ENCODE measurements at regions not wholly inside any gene's neighbourhood (a gene's known extent, or its start where the extent isn't known, plus 50 kb on each side); places are given as distances from the start of the nearest gene placed in this dataset.

DNA sequence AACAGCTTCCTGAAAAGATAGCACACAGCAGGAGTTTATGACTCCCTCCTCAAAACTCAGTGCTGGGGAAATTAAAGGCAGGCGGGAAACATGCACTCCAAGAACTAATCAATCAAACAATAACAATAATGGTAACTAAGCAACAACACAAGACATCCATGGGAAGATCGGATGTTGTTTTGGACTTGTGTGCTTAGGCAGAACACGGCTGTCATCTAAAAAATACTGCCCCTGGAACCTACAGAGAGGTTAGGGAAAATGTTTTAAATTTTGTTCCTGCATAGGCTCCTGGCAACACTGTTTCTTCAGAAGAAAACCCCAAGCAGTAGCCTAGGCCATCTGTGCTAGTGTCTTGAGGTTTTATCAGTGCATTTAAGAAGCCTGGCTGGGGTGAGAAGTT is 1378.2 kb downstream of the STIM2 start:
- TF ChIP-seq, protein P1, sequence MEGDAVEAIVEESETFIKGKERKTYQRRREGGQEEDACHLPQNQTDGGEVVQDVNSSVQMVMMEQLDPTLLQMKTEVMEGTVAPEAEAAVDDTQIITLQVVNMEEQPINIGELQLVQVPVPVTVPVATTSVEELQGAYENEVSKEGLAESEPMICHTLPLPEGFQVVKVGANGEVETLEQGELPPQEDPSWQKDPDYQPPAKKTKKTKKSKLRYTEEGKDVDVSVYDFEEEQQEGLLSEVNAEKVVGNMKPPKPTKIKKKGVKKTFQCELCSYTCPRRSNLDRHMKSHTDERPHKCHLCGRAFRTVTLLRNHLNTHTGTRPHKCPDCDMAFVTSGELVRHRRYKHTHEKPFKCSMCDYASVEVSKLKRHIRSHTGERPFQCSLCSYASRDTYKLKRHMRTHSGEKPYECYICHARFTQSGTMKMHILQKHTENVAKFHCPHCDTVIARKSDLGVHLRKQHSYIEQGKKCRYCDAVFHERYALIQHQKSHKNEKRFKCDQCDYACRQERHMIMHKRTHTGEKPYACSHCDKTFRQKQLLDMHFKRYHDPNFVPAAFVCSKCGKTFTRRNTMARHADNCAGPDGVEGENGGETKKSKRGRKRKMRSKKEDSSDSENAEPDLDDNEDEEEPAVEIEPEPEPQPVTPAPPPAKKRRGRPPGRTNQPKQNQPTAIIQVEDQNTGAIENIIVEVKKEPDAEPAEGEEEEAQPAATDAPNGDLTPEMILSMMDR (IDR thresholded peaks at IDR 0.05; ENCODE audit: insufficient read depth, missing control alignments), result no peak
- FAIRE-seq (no peak), DNase-seq (ENCODE audit: insufficient read length, low spot score) (no peak)

GRCh38 chr4:28241021-28241420 is 1380.4 kb downstream of the STIM2 start:
- TF ChIP-seq, protein P1 (IDR thresholded peaks at IDR 0.05; ENCODE audit: insufficient read depth, missing control alignments), result no peak
- DNase-seq (ENCODE audit: insufficient read length, low spot score) (no peak), FAIRE-seq (no peak)

- DNase-seq (ENCODE audit: insufficient read length, low spot score), result no peak
- FAIRE-seq, result no peak
- TF ChIP-seq, protein P1 (IDR thresholded peaks at IDR 0.05; ENCODE audit: insufficient read depth, missing control alignments), result no peak
These were observed 1387.2 kb downstream of the STIM2 start for GRCh38 chr4:28247805-28248204.

DNA sequence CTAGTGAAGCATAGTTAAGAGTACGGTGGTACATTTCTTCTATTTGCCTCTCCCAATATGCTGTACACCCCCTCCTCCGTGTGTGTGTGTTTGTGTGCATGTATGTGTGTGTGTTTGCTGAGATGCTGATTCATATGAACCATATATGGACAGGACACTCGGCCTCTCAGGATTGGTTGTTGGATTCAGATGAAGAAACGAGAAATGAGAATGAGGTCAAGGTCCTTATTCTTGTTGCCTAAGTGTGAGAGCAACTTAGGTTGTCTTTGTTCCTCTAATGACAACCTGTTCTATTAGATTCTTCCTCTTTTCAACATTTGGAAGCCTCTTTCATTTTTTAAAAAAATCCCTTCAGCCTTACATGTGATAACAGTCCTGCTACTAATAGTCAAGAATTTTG is 1387.6 kb downstream of the STIM2 start:
- no peak for FAIRE-seq
- no peak for DNase-seq (ENCODE audit: insufficient read length, low spot score)
- TF ChIP-seq, protein P1 (IDR thresholded peaks at IDR 0.05; ENCODE audit: insufficient read depth, missing control alignments), result no peak

GRCh38 chr4:28250646-28251045 is 1390.0 kb downstream of the STIM2 start:
- DNase-seq (ENCODE audit: insufficient read length, low spot score) (no peak), FAIRE-seq (no peak)
- TF ChIP-seq, protein P1 (IDR thresholded peaks at IDR 0.05; ENCODE audit: insufficient read depth, missing control alignments), result no peak

DNA sequence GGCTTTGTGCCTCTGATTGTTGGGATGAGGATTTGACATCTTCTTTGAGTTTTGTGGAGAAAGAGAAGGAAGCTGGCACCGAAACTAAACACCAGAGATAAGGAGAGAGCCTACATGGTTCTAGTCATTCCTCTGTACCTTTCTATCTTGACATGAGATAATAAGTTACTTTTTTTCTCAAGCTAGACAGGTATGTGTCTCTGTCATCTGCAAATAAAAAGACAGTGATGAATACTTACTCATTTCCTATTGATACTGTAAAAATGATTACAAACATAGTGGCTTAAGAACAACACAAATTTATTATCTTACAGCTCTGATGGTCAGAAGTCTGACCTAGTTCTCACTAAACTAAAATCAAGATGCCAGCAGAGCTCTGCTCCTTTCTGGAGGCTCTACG is 1391.2 kb downstream of the STIM2 start:
- FAIRE-seq (no peak), DNase-seq (ENCODE audit: insufficient read length, low spot score) (no peak)
- TF ChIP-seq, protein P1 (IDR thresholded peaks at IDR 0.05; ENCODE audit: insufficient read depth, missing control alignments), result no peak

GRCh38 chr4:28254003-28254402 is 1393.4 kb downstream of the STIM2 start:
- no peak for DNase-seq (ENCODE audit: insufficient read length, low spot score)
- no peak for FAIRE-seq

More at GRCh38 chr4:28254003-28254402, 1393.4 kb downstream of the STIM2 start:
- TF ChIP-seq, protein P1 (IDR thresholded peaks at IDR 0.05; ENCODE audit: insufficient read depth, missing control alignments), result no peak
